ENCODE measurements at regions not wholly inside any gene's neighbourhood (a gene's known extent, or its start where the extent isn't known, plus 50 kb on each side); places are given as distances from the start of the nearest gene placed in this dataset.

DNA sequence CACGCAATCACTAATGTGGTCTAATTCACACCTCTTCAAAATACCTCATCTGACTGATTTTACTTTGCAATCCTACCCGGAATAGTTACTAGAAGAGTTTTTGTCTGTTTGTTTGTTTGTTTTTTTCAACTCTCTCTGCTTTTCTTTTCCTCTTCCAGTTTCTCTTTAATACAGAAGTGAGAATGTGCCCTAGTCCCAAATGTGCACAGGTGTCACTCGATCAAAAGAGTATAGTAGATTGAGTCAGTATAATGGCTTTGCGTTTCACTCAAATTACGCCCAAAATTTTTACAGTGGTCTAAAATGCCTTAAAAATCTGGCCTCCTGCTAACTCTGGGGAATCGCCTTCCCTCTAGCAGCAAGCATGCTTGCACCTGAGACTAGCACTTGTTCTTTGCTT lies 1536.8 kb downstream of the KCNT2 start:
- H3K9ac ChIP-seq, result no peak overlapping the region
- TF ChIP-seq EZH2 (IDR thresholded peaks at IDR 0.05), result no peak
- TF ChIP-seq, protein P1, sequence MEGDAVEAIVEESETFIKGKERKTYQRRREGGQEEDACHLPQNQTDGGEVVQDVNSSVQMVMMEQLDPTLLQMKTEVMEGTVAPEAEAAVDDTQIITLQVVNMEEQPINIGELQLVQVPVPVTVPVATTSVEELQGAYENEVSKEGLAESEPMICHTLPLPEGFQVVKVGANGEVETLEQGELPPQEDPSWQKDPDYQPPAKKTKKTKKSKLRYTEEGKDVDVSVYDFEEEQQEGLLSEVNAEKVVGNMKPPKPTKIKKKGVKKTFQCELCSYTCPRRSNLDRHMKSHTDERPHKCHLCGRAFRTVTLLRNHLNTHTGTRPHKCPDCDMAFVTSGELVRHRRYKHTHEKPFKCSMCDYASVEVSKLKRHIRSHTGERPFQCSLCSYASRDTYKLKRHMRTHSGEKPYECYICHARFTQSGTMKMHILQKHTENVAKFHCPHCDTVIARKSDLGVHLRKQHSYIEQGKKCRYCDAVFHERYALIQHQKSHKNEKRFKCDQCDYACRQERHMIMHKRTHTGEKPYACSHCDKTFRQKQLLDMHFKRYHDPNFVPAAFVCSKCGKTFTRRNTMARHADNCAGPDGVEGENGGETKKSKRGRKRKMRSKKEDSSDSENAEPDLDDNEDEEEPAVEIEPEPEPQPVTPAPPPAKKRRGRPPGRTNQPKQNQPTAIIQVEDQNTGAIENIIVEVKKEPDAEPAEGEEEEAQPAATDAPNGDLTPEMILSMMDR (IDR thresholded peaks at IDR 0.05), result no peak
- TF ChIP-seq EZH2phosphoT487 (IDR thresholded peaks at IDR 0.05), result no peak
- no peaks in the 10 kb centered on the region for H3K36me3 Mint-ChIP-seq
- H3K4me1 ChIP-seq, result no peaks in the 10 kb centered on the region
- no peaks in the 10 kb centered on the region for H3K27me3 ChIP-seq
- H2AFZ ChIP-seq (replicated peaks), result no peak overlapping the region
- no peaks in the 10 kb centered on the region for H3K4me1 Mint-ChIP-seq
- H3F3A ChIP-seq (ENCODE audit: low read depth), result no peaks in the 10 kb centered on the region
- no peaks in the 10 kb centered on the region for H3K9me3 ChIP-seq (ENCODE audit: low read depth)
- no peak overlapping the region for H3K4me3 Mint-ChIP-seq
- no peak overlapping the region for H3K4me2 ChIP-seq
- no peaks in the 10 kb centered on the region for H3K79me2 ChIP-seq (ENCODE audit: low read depth)
- H4K20me1 ChIP-seq (ENCODE audit: low read depth), result no peaks in the 10 kb centered on the region
- H3K27ac ChIP-seq, result no peak overlapping the region
- no peak for DNase-seq (ENCODE audit: low spot score)
- no peaks in the 10 kb centered on the region for H3K36me3 ChIP-seq
- no peaks in the 10 kb centered on the region for H3K9me3 Mint-ChIP-seq
- no peaks in the 10 kb centered on the region for H3K27me3 Mint-ChIP-seq (ENCODE audit: insufficient read depth, low read depth)
- no peak overlapping the region for H3K27ac Mint-ChIP-seq
- no peak overlapping the region for H3K4me3 ChIP-seq

DNA sequence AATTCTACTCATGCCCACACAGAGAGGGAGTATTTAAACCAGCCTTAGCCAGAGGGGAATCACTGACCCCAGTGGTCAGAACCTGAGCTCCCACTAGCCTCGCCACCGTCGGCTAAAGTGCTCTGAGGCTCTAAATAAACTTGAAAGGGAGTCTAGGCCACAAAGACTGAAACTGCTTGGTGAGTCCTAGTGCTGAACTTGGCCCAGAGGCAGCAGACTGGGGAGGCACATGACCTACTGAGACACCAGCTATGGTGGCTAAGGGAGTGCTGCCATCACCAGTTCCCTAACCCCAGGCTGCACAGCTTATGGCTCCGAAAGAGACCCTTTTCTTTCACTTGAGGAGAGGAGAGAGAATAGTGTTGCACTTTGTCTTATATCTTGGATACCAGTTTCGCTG lies 1542.8 kb downstream of the KCNT2 start:
- H3K9ac ChIP-seq, result no peak overlapping the region
- no peaks in the 10 kb centered on the region for H3K79me2 ChIP-seq (ENCODE audit: low read depth)
- H3K4me3 Mint-ChIP-seq, result no peak overlapping the region
- no peak overlapping the region for H2AFZ ChIP-seq (replicated peaks)
- no peaks in the 10 kb centered on the region for H4K20me1 ChIP-seq (ENCODE audit: low read depth)
- no peaks in the 10 kb centered on the region for H3K27me3 ChIP-seq
- H3F3A ChIP-seq (ENCODE audit: low read depth), result no peaks in the 10 kb centered on the region
- H3K4me1 Mint-ChIP-seq, result no peaks in the 10 kb centered on the region
- no peaks in the 10 kb centered on the region for H3K36me3 ChIP-seq
- no peaks in the 10 kb centered on the region for H3K27me3 Mint-ChIP-seq (ENCODE audit: insufficient read depth, low read depth)
- H3K27ac ChIP-seq, result no peak overlapping the region
- no peak overlapping the region for H3K4me3 ChIP-seq
- TF ChIP-seq EZH2phosphoT487 (IDR thresholded peaks at IDR 0.05) (no peak), EZH2 (IDR thresholded peaks at IDR 0.05) (no peak)
- TF ChIP-seq, protein P1 (IDR thresholded peaks at IDR 0.05), result no peak
- no peak overlapping the region for H3K4me2 ChIP-seq
- H3K27ac Mint-ChIP-seq, result no peak overlapping the region
- H3K9me3 Mint-ChIP-seq, result no peaks in the 10 kb centered on the region
- H3K4me1 ChIP-seq, result no peaks in the 10 kb centered on the region
- no peak for DNase-seq (ENCODE audit: low spot score)
- no peaks in the 10 kb centered on the region for H3K36me3 Mint-ChIP-seq
- no peaks in the 10 kb centered on the region for H3K9me3 ChIP-seq (ENCODE audit: low read depth)

DNA sequence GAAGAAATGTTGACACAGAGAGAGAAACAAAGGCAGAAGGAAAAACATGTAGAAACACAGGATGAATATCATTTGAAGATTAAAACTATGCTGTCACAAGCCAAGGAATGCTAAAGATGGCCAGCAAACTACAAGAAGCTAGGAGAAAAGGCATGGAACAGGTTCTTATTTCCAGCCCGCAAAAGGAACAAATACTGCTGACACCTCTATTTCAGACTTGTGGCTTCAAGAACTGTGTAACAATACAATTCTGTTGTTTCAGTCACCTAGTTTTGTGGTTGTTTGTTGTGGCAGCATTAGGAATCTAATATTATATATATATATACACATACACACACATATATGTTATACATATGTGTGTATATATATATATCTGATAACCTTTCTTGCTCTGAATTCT lies 1543.9 kb downstream of the KCNT2 start:
- Mint-ChIP-seq H3K4me3 (no peak overlapping the region), H3K36me3 (no peaks in the 10 kb centered on the region), H3K9me3 (no peaks in the 10 kb centered on the region), H3K27ac (no peak overlapping the region), H3K4me1 (no peaks in the 10 kb centered on the region), H3K27me3 (ENCODE audit: insufficient read depth, low read depth) (no peaks in the 10 kb centered on the region)
- no peak overlapping the region for H3K4me3 ChIP-seq
- no peaks in the 10 kb centered on the region for H3K36me3 ChIP-seq
- DNase-seq (ENCODE audit: low spot score), result no peak
- H3K79me2 ChIP-seq (ENCODE audit: low read depth), result no peaks in the 10 kb centered on the region
- H3K27me3 ChIP-seq, result no peaks in the 10 kb centered on the region
- TF ChIP-seq, protein P1 (IDR thresholded peaks at IDR 0.05), result no peak
- no peak for TF ChIP-seq EZH2 (IDR thresholded peaks at IDR 0.05)
- TF ChIP-seq EZH2phosphoT487 (IDR thresholded peaks at IDR 0.05), result no peak
- H3F3A ChIP-seq (ENCODE audit: low read depth), result no peaks in the 10 kb centered on the region
- H3K4me2 ChIP-seq, result no peak overlapping the region
- H3K9ac ChIP-seq, result no peak overlapping the region
- H2AFZ ChIP-seq (replicated peaks), result no peak overlapping the region
- no peaks in the 10 kb centered on the region for H3K9me3 ChIP-seq (ENCODE audit: low read depth)
- no peaks in the 10 kb centered on the region for H4K20me1 ChIP-seq (ENCODE audit: low read depth)
- H3K4me1 ChIP-seq, result no peaks in the 10 kb centered on the region
- no peak overlapping the region for H3K27ac ChIP-seq

Measured in neural progenitor cell (in vitro differentiated cells).